DND-41 (cell line): ENCODE measurements at regions not wholly inside any gene's neighbourhood (a gene's known extent, or its start where the extent isn't known, plus 50 kb on each side); places are given as distances from the start of the nearest gene placed in this dataset.

Source experiments
- CTCF ChIP-seq: IDR thresholded peaks from 2 replicates; pipeline ENCODE4 v1.5.1; 2012; ENCODE audit warnings: borderline replicate concordance, low read length, moderate library complexity, mild to moderate bottlenecking; ENCODE audit not compliant: poor library complexity, severe bottlenecking; ENCODE audit errors: extremely low read depth
- EZH2 ChIP-seq: IDR thresholded peaks from 3 replicates; pipeline ENCODE4 v1.6.1; 2012; ENCODE audit warnings: borderline replicate concordance, low read depth, mild to moderate bottlenecking, moderate library complexity, low read length, inconsistent platforms; ENCODE audit not compliant: severe bottlenecking

- no peak for TF ChIP-seq CTCF
- TF ChIP-seq EZH2, result no peak
Observed at GRCh38 chr4:170227928-170228327, 138.2 kb upstream of the AADAT start.
